ENCODE measurements at regions not wholly inside any gene's neighbourhood (a gene's known extent, or its start where the extent isn't known, plus 50 kb on each side); places are given as distances from the start of the nearest gene placed in this dataset.

DNA sequence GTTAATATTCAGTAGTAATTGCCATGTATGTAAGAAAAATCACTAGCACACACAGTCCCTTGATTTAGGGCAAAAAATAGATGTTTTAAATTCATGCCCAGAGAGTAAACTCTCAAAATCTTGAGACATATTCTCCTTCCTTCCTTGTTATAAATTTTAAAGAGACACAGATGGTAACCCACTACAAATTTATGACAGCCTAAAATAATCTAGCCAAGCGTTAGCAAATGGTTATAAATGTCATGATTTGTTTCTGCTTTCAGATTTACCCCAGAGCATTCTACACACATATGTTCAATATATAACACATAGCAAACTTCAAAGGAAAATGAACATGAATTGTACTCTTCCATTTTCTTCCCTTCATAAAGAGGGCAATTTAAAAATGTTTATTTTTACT lies 540.3 kb downstream of the TLL1 start:
- TF ChIP-seq, protein P1, sequence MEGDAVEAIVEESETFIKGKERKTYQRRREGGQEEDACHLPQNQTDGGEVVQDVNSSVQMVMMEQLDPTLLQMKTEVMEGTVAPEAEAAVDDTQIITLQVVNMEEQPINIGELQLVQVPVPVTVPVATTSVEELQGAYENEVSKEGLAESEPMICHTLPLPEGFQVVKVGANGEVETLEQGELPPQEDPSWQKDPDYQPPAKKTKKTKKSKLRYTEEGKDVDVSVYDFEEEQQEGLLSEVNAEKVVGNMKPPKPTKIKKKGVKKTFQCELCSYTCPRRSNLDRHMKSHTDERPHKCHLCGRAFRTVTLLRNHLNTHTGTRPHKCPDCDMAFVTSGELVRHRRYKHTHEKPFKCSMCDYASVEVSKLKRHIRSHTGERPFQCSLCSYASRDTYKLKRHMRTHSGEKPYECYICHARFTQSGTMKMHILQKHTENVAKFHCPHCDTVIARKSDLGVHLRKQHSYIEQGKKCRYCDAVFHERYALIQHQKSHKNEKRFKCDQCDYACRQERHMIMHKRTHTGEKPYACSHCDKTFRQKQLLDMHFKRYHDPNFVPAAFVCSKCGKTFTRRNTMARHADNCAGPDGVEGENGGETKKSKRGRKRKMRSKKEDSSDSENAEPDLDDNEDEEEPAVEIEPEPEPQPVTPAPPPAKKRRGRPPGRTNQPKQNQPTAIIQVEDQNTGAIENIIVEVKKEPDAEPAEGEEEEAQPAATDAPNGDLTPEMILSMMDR (conservative IDR thresholded peaks at IDR 0.05): no peak
- H3K27ac ChIP-seq: no peak overlapping the region

DNA sequence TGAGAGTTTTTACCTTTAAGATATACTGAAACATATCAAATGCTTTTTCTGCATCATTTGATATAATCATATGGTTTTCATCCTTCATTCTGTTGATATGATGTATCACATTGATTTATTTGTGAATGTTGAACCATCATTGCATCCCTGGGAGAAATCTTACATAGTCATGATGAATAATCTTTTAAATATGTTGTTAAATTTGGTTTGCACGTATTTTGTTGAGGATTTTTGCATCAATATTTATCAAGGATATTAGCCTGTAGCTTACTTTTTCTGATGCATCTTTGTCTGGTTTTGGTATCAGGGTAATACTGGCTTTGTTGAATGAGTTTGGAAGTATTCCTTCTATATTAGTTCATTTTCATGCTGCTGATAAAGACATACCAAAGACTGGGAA lies 541.4 kb downstream of the TLL1 start:
- TF ChIP-seq, protein P1 (conservative IDR thresholded peaks at IDR 0.05): no peak
- no peak overlapping the region for H3K27ac ChIP-seq

DNA sequence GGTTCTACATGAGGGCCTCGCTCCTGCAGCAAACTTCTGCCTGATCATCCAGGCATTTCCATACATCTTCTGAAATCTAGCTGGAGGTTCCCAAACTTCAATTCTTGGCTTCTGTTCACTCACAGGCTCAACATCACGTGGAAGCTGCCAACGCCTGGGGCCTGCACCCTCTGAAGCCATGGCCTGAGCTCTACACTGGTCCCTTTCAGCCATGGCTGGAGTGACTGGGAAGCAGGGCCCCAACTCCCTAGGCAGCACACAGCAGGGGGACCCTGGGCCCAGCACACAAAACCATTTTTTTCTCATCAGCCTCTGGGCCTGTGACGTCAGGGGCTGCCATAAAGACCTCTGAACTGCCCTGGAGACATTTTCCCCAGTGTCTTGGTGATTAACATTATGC lies 542.7 kb downstream of the TLL1 start:
- TF ChIP-seq, protein P1 (conservative IDR thresholded peaks at IDR 0.05): no peak
- no peak overlapping the region for H3K27ac ChIP-seq

DNA sequence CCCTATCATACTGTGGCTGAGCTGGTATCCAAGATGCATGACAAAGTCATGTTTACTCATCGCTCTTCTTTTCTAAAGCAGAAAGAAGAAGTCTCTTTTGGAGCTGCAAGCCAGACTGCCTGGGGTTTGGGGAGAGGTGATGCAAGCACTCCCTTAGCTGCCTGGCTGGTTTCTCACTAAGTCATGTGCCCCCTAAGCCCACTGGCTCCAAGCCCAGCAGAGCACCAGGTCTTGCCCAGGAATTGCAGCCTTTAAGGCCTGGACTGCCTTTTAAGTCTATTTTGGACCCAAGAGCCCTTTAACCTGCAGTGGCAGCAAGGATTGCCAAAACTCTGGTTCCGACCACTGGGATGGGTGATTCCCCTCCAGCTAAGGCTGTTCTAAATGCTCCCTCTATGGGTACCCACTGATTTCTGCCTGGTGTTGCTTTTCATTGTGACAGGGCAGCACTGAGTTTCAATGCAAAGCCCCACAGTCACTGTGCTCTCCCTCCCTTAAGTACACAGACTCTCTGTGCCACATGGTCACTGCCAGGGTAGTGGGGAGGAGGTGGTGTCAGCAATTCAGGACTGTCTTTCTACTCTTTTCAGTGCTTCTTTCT lies 548.6 kb downstream of the TLL1 start:
- no peak overlapping the region for H3K27ac ChIP-seq
- TF ChIP-seq, protein P1 (conservative IDR thresholded peaks at IDR 0.05): no peak

DNA sequence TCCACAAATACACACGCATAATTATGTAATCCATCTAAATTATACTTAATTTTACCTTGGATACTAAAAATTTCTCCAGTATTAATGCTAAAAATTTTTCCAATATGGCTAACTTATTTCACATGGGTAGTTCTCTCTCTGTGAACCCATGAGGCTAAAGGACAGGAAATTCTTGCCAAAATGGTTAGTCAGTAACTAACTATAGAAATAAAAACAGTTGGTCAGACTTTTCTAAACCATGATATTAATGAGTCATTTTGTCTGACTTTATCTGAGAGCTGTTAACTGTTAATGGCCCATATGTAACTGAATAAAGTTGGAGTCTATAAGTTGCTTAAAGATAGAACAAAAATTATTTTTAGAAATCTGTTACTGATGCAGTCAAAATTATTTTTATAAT lies 549.4 kb downstream of the TLL1 start:
- TF ChIP-seq, protein P1 (conservative IDR thresholded peaks at IDR 0.05): no peak
- H3K27ac ChIP-seq: no peak overlapping the region

DNA sequence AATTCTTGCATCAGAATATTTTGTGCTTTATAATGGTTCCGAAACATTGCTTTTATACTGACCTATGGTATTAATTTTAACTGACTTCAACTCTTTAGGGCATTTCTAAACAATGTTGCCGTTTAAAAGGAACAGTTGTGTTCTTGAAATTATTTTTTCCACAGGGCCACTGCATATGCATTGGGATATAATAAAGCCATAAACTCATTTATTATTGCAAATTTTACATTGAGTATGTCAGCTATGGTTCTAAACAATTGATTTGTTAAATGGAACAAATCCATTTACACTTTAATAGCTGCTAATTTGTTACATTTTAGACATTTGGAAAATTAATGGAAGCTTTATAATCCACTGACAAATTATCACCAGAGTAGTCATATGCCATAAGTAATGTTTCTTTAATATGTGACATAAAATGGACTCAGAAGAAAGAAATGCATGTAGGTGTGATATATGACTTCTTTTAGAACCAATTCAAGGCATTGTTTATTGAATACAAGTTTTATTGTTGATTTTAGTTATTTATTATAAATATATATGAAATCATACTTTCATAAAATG lies 553.3 kb downstream of the TLL1 start:
- TF ChIP-seq, protein P1 (conservative IDR thresholded peaks at IDR 0.05): no peak
- no peak overlapping the region for H3K27ac ChIP-seq

DNA sequence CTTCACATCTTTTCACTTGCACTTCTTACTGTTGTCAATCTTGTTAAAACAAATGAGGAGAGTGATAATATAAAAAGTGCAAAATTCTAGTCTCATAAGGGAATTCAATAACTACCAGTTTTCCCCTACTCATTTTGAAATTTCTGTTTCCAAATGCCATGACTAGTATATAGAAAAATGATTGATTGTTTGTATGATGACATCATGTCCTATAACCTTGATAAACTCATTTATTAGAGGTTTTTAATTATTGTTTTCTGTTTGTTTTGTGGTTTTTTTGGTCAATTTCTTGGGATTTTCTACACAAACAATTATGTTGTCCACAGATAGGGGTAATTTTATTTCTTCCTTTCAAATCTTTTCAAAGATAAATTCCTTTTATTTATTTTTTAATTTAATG lies 559.1 kb downstream of the TLL1 start:
- TF ChIP-seq, protein P1 (conservative IDR thresholded peaks at IDR 0.05): no peak
- H3K27ac ChIP-seq: no peak overlapping the region

All from VCaP (cell line).